Lower leg skin (tissue), 4 donors: ENCODE measurements at regions not wholly inside any gene's neighbourhood (a gene's known extent, or its start where the extent isn't known, plus 50 kb on each side); places are given as distances from the start of the nearest gene placed in this dataset.

Source experiments
- DNase-seq, 2 donors: peaks; one replicate each; pipeline ENCODE4 v3.0.0-alpha.2; 2019; ENCODE audit warnings: low spot score in 2 of 2
- H3K4me3 ChIP-seq: fragments of 200-600 bp; sonication (generic); 2 replicates; pipeline ENCODE4 v1.5.1; 2017; ENCODE audit warnings: mild to moderate bottlenecking, low read depth; ENCODE audit not compliant: poor library complexity, severe bottlenecking
- CTCF ChIP-seq, 3 donors: fragments of 450-650 bp; IDR thresholded peaks; one replicate each; pipeline ENCODE4 v1.5.1; 2016; ENCODE audit warnings: antibody characterized with exemption in 3 of 3, mild to moderate bottlenecking in 3 of 3, moderate library complexity in 2 of 3
- POLR2A ChIP-seq, 2 donors: fragments of 450-650 bp; IDR thresholded peaks; one replicate each; pipeline ENCODE4 v1.6.1; 2016 to 2017; ENCODE audit warnings: antibody characterized with exemption in 2 of 2, mild to moderate bottlenecking in 1 of 2, moderate library complexity in 1 of 2
- WGBS, 2 donors: methylation state at CpG; one replicate each; pipeline ENCODE4 v1.1.5; 2018; 5-methylcytosine and 5-hydroxymethylcytosine counted together
- intact Hi-C: fragments of 100-400 bp; cut with DNase I; formaldehyde crosslinking; loops from one replicate; pipeline ENCODE4 v1.15.0; 2023; ENCODE audit warnings: low total_unique reads

DNA sequence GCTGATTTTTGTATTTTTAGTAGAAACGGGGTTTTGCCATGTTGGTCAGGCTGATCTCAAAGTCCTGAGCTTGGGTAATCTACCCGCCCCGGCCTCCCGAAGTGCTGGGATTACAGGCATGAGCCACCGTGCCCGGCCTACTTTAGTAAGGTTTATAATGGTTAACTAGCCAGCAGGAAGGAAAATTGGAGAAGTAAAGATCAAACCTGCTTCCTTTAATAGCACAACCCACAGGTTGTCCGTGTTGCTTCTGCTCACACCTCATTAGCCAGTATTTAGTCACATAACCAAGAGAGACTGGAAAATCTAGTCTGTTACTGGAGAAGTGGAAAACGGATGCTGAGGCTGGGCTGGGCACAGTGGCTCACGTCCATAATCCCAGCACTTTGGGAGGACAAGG is 51.9 kb upstream of the TBL1XR1 start:
- H3K4me3 ChIP-seq, result no peak overlapping the region
- intact Hi-C loops, result no loop called here
- DNase-seq, result no peak
- 84 to 85% methylated on average over 9 of the region's 9 CpGs for WGBS, 2 donors
- TF ChIP-seq POLR2A (IDR thresholded peaks at IDR 0.05) (no peak), CTCF (IDR thresholded peaks at IDR 0.05) (no peak)

- DNase-seq, result no peak
- intact Hi-C loops, result no loop called here
- H3K4me3 ChIP-seq, result no peak overlapping the region
- TF ChIP-seq POLR2A (IDR thresholded peaks at IDR 0.05) (no peak), CTCF (IDR thresholded peaks at IDR 0.05) (no peak)
- 70 to 74% methylated on average over 1 of the region's 1 CpG for whole genome bisulfite sequencing, 2 donors
Observed at GRCh38 chr3:177250151-177250550, 52.9 kb upstream of the TBL1XR1 start.

- TF ChIP-seq CTCF (IDR thresholded peaks at IDR 0.05) (no peak), POLR2A (IDR thresholded peaks at IDR 0.05) (no peak)
- intact Hi-C loops, result no loop called here
- 79 to 90% methylated on average over 4 of the region's 4 CpGs for WGBS, 2 donors
- no peak overlapping the region for H3K4me3 ChIP-seq
- no peak for DNase-seq
Observed at GRCh38 chr3:177251755-177252154, 54.5 kb upstream of the TBL1XR1 start.

DNA sequence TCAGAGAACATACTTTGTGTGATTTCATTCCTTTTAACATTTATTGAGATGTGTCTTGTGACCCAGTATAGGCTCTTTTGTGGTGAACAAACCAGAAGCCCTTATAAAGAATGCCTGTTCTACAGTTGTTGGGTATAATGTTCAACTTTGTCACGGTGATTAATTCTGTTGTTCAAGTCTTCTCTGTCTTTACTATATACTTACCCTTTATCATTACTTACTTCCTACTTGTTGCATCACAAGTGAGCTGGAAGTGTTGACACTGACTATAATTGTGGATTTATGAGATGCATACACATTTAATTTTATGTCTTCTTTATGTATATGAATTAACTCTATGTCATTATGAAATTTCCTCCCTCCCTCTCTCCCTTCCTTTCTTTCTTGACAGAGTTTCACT is 59.7 kb upstream of the TBL1XR1 start:
- intact Hi-C loops, result no loop called here
- no peak overlapping the region for H3K4me3 ChIP-seq
- no peak for DNase-seq
- 67% methylated on average over 1 of the region's 1 CpG for WGBS, 2 donors
- TF ChIP-seq POLR2A (IDR thresholded peaks at IDR 0.05) (no peak), CTCF (IDR thresholded peaks at IDR 0.05) (no peak)

DNA sequence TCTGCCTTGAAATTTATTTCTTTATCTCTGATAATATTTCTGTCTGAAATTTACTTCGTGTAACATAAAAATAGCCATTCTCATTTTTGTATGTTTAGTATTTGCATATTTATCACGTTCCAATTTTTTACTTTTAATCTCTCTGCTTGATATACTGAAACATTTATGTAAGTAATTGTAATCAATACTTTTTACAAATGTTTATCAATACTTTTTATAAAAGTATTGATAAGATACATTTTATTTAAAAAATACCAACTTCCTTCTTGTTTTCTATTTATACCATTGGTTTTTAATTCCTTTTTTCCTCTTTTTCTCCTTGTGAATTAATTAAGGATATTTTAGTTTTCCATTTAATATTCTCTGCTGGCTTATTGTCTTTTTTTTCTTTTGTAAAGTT is 60.3 kb upstream of the TBL1XR1 start:
- no peak overlapping the region for H3K4me3 ChIP-seq
- TF ChIP-seq POLR2A (IDR thresholded peaks at IDR 0.05) (no peak), CTCF (IDR thresholded peaks at IDR 0.05) (no peak)
- no peak for DNase-seq
- 88% methylated on average over 2 of the region's 2 CpGs for WGBS, 2 donors
- intact Hi-C loops, result no loop called here

- intact Hi-C loops, result no loop called here
- TF ChIP-seq POLR2A (IDR thresholded peaks at IDR 0.05) (no peak), CTCF (IDR thresholded peaks at IDR 0.05) (no peak)
- no peak overlapping the region for H3K4me3 ChIP-seq
- DNase-seq, result peak in 1 of 2 donors; percentile 28
- 80 to 83% methylated on average over 5 of the region's 5 CpGs for WGBS, 2 donors
Observed at GRCh38 chr3:177262396-177262795, 65.1 kb upstream of the TBL1XR1 start.
